ENCODE measurements at regions not wholly inside any gene's neighbourhood (a gene's known extent, or its start where the extent isn't known, plus 50 kb on each side); places are given as distances from the start of the nearest gene placed in this dataset.
"Not testable (repeated sequence)": the region's sequence is repeated elsewhere in the genome, so short reads cannot be mapped to it uniquely, and the experiment has no call there.

DNA sequence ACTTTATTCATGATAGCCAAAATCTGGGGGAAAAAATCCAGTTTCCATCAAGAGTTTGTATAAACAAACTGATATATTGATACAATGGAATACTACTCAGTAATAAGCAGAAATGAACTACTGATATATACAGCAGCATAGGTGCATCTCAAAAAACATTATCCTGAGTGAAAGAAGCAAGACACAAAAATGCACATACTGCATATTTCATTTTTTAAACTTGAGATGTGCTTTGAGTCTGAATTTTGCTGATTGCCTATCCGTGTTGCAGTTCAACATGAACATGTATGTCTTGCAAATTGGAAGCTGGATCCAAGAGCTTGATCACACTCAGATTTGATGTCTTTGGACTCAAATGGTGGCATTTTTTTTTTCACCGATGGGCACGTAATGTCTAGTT is 132.4 kb downstream of the TSEN15 start:
- DNase-seq (ENCODE audit: low spot score) = no peak

DNA sequence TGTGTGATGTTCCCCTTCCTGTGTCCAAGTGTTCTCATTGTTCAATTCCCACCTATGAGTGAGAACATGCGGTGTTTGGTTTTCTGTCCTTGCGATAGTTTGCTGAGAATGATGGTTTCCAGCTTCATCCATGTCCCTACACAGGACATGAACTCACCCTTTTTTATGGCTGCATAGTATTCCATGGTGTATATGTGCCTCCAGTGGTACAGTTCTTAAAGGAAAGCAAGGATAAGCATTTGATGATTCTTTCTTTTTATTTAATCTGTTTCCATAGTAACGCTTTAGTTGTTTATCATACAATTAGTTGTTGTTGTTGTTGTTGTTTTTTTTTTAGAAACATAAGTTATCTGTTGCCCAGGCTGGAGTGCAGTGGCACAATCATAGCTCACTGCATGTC is 133.1 kb downstream of the TSEN15 start:
- not testable (repeated sequence) for DNase-seq (ENCODE audit: low spot score)

DNA sequence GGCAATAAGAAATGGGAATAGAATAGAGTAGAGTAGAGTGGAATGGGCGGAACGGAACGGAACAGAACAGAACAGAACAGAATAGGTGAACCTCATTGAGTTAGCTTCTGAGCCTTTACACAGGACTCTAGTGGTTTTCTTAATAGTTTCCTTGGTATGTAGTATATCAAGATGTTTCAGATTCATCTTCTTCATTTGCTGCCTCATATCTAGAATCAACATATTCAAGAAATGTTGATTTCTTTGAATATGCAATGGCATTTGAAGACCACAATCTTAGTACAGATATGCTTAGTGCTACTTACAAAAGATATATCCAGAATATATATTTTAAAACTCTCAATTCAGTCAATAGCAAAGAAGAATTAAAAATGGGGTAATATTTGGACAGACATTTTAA is 133.8 kb downstream of the TSEN15 start:
- no peak for DNase-seq (ENCODE audit: low spot score)

DNA sequence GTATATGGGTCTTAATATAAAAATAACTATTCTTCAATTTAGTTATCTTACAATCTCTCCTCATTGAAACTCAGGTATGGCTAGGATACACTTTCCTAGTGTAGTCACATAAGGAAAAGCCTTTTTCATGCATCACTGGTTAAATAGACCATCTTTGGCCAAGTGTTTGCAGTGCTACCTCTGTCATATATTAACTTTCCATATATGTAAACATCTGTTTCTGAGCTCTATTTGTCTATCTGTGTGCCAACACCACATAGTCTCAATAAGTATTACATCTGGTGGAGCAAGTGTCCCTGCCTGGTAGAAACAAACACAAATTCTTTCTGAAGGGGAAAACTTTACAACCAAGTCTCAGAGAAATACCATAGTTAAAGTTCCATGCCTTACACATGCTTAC is 134.6 kb downstream of the TSEN15 start:
- DNase-seq (ENCODE audit: low spot score) = no peak

DNA sequence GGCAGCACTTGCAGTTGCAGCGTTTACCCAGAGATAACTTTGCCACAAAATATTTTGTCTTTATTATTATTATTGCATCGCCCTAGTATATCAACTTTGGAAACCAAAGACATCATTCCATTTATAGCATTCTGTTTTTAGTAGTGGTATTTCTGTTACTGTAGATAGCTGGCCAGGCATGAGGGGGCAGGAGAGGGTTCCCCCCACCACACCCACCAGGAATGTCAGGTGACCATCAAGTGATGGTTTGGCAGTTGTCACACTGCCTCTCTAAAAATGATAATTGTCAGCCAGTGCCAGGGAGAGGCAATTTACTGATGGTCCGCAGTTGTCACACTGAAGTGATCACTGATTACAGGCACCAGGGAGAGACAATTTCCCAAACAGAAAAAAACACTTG is 135.6 kb downstream of the TSEN15 start:
- no peak for DNase-seq (ENCODE audit: low spot score)

DNA sequence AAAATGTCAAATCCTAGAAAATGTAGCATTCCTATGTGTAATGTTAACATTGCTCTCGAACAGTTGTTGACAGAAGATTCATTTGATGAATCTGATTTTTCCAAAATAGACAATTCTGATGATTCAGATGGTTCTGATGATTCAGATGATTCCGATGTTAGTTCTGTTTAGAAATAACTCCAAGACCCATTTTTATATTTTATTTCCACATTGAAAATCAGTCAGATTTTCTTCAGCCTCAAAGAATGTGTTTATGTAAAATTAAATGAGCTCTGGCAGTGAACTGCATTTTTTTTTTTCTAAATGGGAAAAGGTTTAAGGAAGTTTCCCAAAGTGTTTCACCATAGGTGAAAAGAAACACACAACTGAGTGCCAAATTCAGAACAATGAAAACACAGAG is 136.5 kb downstream of the TSEN15 start:
- DNase-seq (ENCODE audit: low spot score) = no peak

DNA sequence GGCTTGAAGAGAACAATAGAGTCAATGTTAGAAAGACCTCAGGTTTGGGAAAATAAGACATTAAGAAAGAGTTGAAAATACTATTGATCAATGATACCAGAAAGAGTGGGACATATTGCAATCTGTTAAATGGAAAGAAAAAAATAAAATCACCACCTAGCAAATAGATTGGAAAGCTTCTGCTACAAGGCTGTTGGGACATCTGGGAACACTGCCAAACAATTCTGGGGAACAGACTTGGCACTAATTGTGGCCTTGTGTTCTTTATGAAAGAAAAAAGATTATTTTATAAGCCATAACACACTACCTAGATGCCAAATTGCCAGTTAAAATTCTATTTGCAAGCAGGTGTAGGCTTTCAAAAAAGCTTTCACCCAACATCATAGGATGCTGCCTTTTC is 137.8 kb downstream of the TSEN15 start:
- no peak for DNase-seq (ENCODE audit: low spot score)

DNA sequence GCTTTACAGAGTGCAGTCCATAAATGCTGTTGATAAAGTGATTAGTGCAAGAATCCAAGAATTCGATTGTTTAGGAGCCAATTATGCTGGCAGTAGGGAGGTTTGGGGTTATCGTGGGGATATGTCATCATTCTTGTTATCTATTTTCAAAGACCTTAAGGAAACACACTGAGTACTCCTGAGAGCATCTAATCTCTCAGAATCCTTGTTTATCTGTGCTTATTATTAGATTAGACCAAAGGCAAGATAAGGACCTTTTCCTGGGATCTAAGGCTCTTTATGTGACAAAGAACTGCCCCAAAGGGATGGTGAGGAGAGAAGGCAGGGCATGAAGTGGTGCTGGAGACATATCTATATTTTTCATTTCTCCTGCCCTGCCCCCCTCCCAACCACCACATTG is 139.1 kb downstream of the TSEN15 start:
- DNase-seq (ENCODE audit: low spot score) = no peak

DNA sequence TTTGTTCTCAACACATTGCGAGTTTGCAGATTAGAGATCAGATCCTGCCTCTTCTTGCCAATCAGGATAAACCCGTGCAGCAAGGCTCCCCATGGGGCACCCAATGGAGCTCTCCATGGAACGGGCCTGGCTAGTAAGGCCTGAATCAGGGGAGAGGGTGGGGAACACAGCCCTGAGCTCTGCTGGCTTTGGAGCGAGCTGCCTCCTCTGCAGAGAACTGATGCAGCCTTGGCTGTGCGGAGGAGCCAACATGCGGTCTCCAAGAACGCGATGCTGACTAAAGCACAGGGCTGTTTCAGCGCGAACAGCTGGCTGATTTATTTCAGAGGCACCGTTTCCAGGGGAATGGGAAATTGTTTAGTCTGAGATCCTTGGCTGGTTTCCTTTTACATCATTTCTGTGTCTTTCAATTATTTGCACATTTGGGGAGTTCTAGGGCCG is 139.7 kb downstream of the TSEN15 start:
- DNase-seq (ENCODE audit: low spot score) = no peak

DNA sequence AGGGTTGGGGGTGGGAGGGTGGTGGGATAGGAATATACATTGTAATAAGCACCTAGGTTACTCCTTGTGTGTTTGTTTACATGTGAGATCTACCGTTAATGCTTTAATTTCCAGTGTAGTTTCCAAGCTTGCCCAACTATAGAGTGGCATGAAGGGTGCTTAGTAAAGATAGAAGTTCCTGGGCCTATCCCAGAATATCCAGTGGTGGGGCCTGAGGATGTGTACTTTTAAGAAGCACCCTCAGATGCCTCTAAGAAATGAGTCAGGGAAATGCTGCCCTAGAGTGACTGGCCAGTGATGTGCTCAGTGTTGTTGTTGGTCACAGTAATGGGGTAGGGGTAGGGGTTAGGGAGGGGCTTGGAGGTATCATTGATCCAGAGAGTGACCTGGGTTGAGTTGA is 141.3 kb downstream of the TSEN15 start:
- DNase-seq (ENCODE audit: low spot score) = no peak

DNA sequence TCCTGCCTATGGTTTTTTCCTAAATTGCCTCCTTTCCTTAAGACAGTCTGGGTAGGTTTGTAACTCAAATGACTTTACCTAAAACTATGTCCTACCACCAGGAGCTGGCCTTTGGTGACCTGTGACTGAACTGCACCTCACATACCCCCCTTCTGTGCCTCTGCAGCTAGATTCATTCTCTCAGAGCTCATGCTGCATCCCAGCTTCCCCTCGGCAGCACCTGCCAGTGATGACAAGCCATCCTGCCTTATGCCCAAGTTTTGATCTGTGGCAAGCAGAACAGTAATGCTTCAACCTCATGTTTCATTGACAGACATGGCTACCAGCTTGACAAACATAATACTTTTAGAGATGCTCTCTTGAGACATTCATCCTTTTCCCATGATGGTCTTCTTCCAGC is 141.9 kb downstream of the TSEN15 start:
- DNase-seq (ENCODE audit: low spot score) = no peak

DNA sequence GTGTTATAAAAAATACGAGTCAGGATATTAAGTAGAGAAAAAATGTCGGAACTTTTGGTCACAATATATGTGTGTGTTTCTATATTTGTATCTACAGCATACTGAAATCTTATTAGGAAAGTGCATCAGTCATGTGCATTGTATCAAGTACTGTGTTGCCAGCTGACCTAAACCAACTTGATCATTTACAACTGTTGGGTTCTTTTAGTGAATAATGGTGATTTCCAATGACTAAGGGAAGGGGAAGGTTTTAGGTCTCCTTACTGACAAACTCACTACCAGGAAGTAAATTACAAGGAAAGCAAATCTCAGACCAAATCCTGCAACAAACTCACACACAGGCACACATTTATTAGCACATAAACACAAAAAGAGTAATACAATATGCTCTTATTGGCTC is 142.7 kb downstream of the TSEN15 start:
- no peak for DNase-seq (ENCODE audit: low spot score)

DNA sequence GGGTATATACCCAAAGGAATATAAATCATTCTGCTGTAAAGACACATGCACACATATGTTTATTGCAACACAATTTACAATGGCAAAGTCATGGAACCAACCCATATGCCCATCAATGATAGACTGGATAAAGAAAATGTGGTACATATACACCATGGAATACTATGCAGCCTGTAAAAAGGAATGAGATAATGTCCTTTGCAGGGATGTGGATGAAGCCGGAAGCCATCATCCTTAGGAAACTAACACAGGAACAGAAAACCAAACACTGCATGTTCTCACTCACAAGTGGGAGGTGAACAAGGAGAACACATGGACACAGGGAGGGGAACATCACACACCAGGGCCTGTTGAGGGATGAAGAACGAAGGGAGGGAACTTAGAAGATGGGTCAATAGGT is 144.2 kb downstream of the TSEN15 start:
- not testable (repeated sequence) for DNase-seq (ENCODE audit: low spot score)

DNA sequence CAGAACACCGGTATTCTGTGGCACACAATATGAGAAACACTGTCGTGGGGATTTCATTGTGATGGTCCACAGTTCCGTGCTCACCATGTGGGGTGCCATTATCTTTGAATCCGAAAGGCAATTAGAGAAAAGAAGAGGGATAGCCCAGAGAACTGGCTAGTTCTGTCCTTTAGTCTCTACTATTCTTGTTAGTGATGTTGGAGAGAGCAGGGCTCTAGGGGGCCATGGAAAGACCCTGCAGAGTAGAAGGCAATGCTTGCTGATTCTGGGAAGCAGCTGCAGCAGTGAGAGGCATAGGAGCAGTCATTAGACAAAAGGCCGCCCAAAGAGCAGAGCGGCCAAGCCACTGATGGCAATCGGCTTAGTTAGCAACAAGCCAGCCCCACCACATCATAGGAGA is 146.3 kb downstream of the TSEN15 start:
- no peak for DNase-seq (ENCODE audit: low spot score)

DNA sequence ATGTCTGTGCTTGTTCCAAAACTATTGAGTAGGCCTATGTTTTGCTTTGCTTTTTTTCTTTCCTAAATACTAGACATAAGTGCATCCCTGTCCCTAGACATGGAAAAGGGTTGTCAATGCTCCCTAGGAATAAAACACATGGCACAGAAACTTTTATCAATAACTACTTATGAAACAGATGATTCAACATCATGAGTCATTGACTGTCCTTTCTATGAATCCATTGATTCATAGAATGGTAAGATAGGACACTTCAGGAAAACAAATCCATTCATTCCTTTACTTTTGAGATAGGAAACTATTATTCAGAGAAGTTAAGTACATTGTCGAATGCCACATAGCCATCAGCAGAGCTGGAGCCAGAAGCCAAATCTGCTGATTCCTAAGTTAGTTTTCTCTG is 147.5 kb downstream of the TSEN15 start:
- no peak for DNase-seq (ENCODE audit: low spot score)

DNA sequence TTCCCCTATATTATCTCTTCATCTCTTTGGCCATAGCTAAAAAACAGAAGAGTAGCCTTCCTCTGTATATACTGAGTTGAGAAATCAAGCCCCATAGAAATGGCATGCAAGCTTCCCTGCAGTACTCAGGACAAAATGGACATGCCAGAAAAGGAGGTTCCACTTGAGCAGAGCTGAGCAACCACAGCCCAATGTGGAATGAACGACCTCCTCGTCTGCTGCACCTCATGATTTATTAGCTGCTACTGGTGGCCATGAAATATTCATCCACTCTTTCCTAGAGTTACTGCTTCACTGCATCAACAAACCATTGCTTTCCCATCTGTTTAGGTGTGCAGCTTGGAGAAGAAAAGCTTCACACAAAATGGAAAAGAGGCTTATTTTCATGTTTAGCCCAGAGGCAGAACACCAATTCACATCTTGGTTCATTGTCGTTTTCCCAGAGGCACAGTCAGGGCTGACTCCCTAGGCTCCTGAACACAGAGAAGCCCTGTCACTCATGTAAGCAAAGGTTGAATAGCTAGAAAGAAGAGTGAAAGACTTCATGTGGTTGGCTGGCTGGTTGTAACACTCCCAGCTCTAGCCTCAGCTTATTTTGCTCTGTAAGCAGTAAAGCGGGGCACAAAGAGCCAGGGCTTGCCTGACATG is 148.0 kb downstream of the TSEN15 start:
- no peak for DNase-seq (ENCODE audit: low spot score)

DNA sequence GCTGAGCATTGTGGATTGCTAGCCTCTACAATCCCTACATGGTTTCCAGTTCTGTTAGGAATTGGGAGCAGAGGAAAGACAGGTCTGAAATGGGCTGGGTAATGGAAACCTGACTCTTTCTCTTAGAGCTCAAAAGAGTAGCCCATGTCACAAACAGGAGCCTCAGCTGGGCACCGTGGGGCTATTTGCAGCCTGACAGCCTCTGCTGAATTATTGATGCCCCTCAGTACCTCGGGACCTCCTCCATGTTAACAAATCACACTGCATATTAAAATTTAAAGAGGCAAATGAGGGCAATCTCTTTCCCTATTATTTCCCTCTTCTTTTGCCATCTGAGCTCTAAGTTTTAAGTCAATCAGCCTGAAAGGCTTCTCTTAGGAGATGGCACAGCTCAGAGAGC is 157.1 kb downstream of the TSEN15 start:
- no peak for DNase-seq (ENCODE audit: low spot score)

DNA sequence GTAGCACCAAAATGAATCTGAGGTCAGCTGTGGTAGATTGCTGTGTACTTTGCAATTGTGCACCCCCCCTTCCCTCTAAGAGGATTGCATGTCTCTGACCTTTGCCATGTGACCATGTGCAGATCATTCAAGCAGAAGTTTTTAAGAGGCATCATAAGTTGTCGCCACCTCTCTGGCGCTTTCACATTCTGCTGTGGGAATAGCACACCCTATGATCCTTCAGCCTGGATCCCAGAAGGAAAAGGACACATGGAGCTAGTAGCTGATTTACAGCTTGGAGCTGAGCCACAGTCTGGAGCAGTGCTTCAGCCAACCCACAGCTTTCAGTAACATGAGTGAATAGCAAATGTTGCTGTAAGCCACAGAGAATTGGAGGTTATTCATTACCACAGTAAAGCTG is 158.5 kb downstream of the TSEN15 start:
- DNase-seq (ENCODE audit: low spot score) = no peak

DNA sequence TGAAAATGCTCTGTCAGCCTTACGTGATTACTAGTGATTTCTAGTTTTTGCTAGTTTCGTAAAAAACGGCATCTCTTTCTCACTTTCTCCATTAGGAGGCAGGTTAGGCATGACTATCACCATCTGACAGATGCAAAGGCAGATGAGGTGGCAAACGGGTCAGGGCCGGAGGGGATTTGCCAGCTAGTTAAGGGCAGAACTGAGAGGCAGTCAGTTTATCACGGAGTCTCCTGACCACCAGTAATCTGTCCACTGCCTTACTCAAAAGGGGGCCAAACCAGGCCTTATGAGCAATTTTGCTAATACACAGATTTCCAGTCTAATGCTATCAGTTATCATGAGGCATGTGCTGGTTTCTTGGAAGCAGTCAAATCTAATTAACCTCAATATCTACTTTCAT is 159.3 kb downstream of the TSEN15 start:
- no peak for DNase-seq (ENCODE audit: low spot score)

DNA sequence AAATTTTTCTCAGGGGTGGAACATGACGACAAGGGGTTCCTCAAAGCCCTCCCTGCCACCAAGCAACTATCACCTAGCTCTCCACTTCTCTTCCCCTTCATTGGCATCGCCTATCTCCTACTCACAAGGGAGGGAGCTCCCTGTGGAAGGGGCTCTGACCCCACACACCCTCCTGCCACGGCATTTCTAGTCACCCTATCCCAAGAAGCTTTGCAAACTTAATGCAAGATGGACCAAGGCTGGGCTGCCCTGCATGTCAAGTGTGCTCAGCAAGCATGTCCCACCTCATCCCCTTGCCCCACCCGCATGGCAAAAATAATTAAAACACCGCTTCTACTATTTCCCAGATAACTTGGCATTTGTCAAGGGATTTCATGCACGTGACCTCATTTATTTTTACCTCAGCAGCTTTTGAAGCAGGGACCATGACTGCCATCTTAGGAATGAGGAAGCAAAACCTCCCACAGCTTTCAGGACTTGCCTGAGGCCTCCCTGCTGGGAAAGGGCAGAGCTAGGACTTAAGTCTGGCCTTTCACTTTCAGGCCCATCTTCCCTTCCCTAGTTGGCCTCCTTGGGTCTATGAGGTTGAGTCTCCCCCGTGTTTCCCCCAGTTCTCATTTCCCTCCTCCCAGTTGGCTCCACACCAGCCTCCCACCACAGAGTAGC is 161.3 kb downstream of the TSEN15 start:
- no peak for DNase-seq (ENCODE audit: low spot score)

DNA sequence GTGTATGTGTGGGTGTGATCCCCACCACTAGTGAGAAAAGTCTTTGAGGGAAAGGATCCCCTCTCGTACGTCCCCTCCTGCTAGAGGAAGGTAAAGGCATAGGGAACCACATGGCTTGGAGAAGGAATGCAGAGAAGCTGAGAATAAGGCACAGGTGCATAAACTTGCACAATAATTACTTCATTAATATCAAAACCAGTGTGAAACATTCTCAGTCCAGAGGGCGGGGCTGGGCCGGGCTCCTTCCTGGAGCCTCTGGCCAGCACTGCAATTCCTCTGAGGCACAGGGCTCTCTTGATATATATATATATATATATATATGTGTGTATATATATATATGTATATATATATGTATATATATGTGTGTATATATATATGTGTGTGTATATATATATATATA is 162.6 kb downstream of the TSEN15 start:
- DNase-seq (ENCODE audit: low spot score) = no peak

DNA sequence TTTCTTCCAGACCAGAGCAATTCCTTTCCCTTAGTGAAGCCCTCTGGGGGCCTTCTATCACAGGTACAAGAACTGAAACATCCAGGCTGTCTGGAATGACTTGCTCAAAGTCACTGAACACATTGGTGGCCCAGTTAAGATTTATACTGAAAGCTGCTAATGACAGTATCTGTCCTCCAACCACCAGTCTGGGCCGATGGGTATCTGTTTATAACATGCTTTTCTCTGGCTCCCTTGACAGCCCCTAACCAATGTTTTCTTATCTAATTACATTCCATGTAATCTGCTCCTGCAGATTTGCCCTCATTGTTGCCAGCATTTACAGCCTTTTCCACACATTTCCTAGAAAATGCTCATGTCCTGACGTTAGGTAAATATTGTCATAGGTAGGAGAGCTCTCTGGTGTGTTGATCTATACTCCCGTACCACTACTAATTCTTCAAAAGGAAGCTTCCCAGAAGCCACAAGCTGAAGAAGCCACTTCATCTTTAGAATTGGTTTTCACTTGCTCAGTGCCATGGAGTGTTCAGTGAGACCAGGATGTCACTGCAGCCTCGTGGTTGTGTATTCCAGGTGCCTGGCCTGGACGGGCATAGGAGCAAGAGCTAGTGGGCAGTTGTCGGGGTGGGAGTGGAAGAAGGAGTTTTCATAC is 163.9 kb downstream of the TSEN15 start:
- no peak for DNase-seq (ENCODE audit: low spot score)

DNA sequence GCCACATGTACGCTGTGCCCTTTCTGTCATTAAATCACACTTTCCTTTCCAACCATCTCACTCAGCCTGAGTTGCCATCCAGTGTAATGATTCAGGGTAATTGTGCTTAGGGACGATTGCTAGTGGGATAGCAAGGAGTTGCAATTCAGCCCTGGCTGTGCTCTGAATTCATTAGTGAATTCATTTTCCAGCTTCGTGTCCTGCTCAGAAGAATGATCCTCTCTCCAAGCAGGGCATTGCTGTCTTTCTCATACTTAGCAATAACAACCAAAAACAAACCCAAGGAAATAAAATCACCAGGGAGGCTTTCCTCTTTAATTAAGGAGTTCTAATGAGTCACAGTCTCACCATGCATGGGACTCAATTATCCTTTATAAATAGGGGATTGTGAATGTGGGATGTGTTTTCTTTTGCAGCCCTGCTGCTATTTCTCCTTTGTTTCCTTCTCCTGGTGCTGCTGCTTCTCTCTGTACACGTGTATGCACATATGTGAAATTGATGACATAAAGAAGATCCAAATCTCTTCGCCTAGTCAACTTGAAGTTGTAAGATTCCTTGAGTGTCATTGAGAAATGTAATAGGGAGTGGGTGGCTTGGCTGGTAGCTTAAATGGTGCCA is 167.0 kb downstream of the TSEN15 start:
- DNase-seq (ENCODE audit: low spot score) = no peak
